ENCODE measurements at regions not wholly inside any gene's neighbourhood (a gene's known extent, or its start where the extent isn't known, plus 50 kb on each side); places are given as distances from the start of the nearest gene placed in this dataset.

DNA sequence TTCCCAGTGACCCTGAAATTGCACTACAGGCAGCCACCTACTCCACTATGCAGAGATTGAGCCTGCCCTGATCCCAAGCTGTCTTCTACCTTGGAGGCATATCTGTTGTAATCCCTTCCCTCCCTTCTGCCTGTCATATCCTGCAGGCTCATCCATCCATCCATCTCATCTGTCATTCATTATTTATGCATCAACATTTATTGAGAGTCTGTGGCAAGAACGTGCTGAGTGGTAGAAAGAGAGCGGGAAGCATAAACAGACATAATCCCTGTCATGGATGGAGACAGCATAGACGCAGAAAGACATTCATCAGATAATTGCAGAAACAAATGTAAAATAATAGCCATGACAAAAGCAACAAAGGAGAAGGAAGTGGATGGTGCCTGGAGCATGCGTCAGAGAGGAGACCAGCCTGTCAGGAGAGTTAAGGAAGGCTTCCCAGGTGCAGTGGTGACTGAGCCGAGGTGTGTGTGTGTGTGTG lies 89.5 kb upstream of the CALM2 start:
- H3K4me1 ChIP-seq (ENCODE audit: control insufficient read depth, extremely low read depth, insufficient read depth, low read length), result peaks cover 11% of the 10 kb centered on the region
- no peak for DNase-seq (ENCODE audit: low read depth, low spot score)
- no peak for FAIRE-seq
- no peak overlapping the region for H3K4me3 ChIP-seq (ENCODE audit: control insufficient read depth in 2 of 3, extremely low read depth in 1 of 3, insufficient read depth in 2 of 3, low read depth in 1 of 3, low read length in 3 of 3)
- no peaks in the 10 kb centered on the region for H3K79me2 ChIP-seq (ENCODE audit: control insufficient read depth, insufficient read depth, low read length)
- H4K20me1 ChIP-seq (ENCODE audit: control insufficient read depth, extremely low read depth, insufficient read depth, low read length), result no peaks in the 10 kb centered on the region
- no peak for TF ChIP-seq EZH2 (IDR thresholded peaks at IDR 0.05; ENCODE audit: low read length)
- TF ChIP-seq, protein P1, sequence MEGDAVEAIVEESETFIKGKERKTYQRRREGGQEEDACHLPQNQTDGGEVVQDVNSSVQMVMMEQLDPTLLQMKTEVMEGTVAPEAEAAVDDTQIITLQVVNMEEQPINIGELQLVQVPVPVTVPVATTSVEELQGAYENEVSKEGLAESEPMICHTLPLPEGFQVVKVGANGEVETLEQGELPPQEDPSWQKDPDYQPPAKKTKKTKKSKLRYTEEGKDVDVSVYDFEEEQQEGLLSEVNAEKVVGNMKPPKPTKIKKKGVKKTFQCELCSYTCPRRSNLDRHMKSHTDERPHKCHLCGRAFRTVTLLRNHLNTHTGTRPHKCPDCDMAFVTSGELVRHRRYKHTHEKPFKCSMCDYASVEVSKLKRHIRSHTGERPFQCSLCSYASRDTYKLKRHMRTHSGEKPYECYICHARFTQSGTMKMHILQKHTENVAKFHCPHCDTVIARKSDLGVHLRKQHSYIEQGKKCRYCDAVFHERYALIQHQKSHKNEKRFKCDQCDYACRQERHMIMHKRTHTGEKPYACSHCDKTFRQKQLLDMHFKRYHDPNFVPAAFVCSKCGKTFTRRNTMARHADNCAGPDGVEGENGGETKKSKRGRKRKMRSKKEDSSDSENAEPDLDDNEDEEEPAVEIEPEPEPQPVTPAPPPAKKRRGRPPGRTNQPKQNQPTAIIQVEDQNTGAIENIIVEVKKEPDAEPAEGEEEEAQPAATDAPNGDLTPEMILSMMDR (optimal IDR thresholded peaks at IDR 0.05 in 1 of 3, IDR thresholded peaks at IDR 0.05 in 1 of 3, conservative IDR thresholded peaks at IDR 0.05 in 1 of 3; ENCODE audit: extremely low read depth in 1 of 3, insufficient read depth in 2 of 3, low read length in 3 of 3), result no peak
- no peaks in the 10 kb centered on the region for H3K9me3 ChIP-seq (ENCODE audit: control insufficient read depth, low read depth, low read length)
- H2AFZ ChIP-seq (ENCODE audit: control insufficient read depth, low read length), result no peak overlapping the region
- no peak overlapping the region for H3K27ac ChIP-seq (ENCODE audit: control insufficient read depth, insufficient read depth, low read length)
- dilution Hi-C loops (cut with MboI; ENCODE audit: extremely low pct_ligation_motif_present, low sequenced_read_pairs), result no loop called here
- H3K4me2 ChIP-seq (ENCODE audit: control insufficient read depth, extremely low read depth, insufficient read depth, low read depth, low read length), result no peak overlapping the region
- H3K36me3 ChIP-seq (ENCODE audit: control insufficient read depth in 2 of 2, extremely low read depth in 1 of 2, insufficient read depth in 2 of 2, low read length in 2 of 2), result no peaks in the 10 kb centered on the region
- H3K9ac ChIP-seq (ENCODE audit: control insufficient read depth, extremely low read depth, insufficient read depth, low read length), result no peak overlapping the region
- H3K27me3 ChIP-seq (ENCODE audit: control insufficient read depth, extremely low read depth, insufficient read depth, low read length), result no peaks in the 10 kb centered on the region
- H3K9me1 ChIP-seq (ENCODE audit: control insufficient read depth, extremely low read depth, insufficient read depth, low read length), result no peaks in the 10 kb centered on the region

DNA sequence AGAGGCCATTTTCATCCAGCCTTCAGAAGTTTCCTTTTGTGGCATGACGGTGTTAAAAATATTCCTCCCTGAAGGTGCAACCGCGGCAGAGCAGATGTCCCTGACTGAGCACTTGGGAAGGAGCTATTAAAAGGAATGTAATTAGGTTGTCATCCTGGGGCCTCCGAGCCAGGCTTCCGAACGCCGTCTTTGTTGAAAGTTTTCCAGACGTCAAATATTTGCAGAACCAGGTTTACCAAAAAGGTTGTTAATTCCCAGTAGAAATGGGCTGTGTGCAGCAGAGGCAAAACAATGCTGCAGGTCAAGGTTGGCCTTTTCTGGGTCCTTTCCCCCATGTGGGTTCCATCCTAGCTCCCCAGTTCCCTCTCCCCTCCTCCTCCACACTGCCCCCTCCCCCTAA lies 88.8 kb upstream of the CALM2 start:
- H3K4me3 ChIP-seq (ENCODE audit: control insufficient read depth in 2 of 3, extremely low read depth in 1 of 3, insufficient read depth in 2 of 3, low read depth in 1 of 3, low read length in 3 of 3), result no peak overlapping the region
- H3K9me1 ChIP-seq (ENCODE audit: control insufficient read depth, extremely low read depth, insufficient read depth, low read length), result no peaks in the 10 kb centered on the region
- no peak for DNase-seq (ENCODE audit: low read depth, low spot score)
- H4K20me1 ChIP-seq (ENCODE audit: control insufficient read depth, extremely low read depth, insufficient read depth, low read length), result no peaks in the 10 kb centered on the region
- no peak for FAIRE-seq
- no peaks in the 10 kb centered on the region for H3K79me2 ChIP-seq (ENCODE audit: control insufficient read depth, insufficient read depth, low read length)
- H3K9me3 ChIP-seq (ENCODE audit: control insufficient read depth, low read depth, low read length), result no peaks in the 10 kb centered on the region
- no peak overlapping the region for H3K4me2 ChIP-seq (ENCODE audit: control insufficient read depth, extremely low read depth, insufficient read depth, low read depth, low read length)
- no peaks in the 10 kb centered on the region for H3K36me3 ChIP-seq (ENCODE audit: control insufficient read depth in 2 of 2, extremely low read depth in 1 of 2, insufficient read depth in 2 of 2, low read length in 2 of 2)
- no peak for TF ChIP-seq EZH2 (IDR thresholded peaks at IDR 0.05; ENCODE audit: low read length)
- TF ChIP-seq, protein P1 (optimal IDR thresholded peaks at IDR 0.05 in 1 of 3, IDR thresholded peaks at IDR 0.05 in 1 of 3, conservative IDR thresholded peaks at IDR 0.05 in 1 of 3; ENCODE audit: extremely low read depth in 1 of 3, insufficient read depth in 2 of 3, low read length in 3 of 3), result no peak
- no peak overlapping the region for H3K27ac ChIP-seq (ENCODE audit: control insufficient read depth, insufficient read depth, low read length)
- H3K9ac ChIP-seq (ENCODE audit: control insufficient read depth, extremely low read depth, insufficient read depth, low read length), result no peak overlapping the region
- H2AFZ ChIP-seq (ENCODE audit: control insufficient read depth, low read length), result no peak overlapping the region
- H3K27me3 ChIP-seq (ENCODE audit: control insufficient read depth, extremely low read depth, insufficient read depth, low read length), result no peaks in the 10 kb centered on the region
- H3K4me1 ChIP-seq (ENCODE audit: control insufficient read depth, extremely low read depth, insufficient read depth, low read length), result peaks cover 8% of the 10 kb centered on the region
- dilution Hi-C loops (cut with MboI; ENCODE audit: extremely low pct_ligation_motif_present, low sequenced_read_pairs), result no loop called here
